Stimulated activated naive CD8-positive, alpha-beta T cell treated with anti-CD3 and anti-CD28 coated beads, Interleukin-15, amount 100 ng/mL, for 72 hours (primary cell): ENCODE measurements at regions not wholly inside any gene's neighbourhood (a gene's known extent, or its start where the extent isn't known, plus 50 kb on each side); places are given as distances from the start of the nearest gene placed in this dataset.
A peak's percentile ranks its signal among the peaks of the same experiment; 100 is the strongest.
"Not testable (repeated sequence)": the region's sequence is repeated elsewhere in the genome, so short reads cannot be mapped to it uniquely, and the experiment has no call there.

ENCODE experiments used
- ATAC-seq: fragments of 150-1000 bp; cut with Tn5 transposase; 2 replicates; pipeline ENCODE4 v1.10.0; 2021; ENCODE audit warnings: mild to moderate bottlenecking, moderate library complexity
- DNase-seq, 2 donors: peaks; one replicate each; pipeline ENCODE4 v3.0.0; 2021 to 2022
- H3K27ac Mint-ChIP-seq, 2 donors: one replicate each; pipeline ENCODE4 v1.8.0; 2022; ENCODE audit warnings: mild to moderate bottlenecking in 2 of 2, mixed read lengths in 2 of 2, moderate library complexity in 2 of 2
- H3K27me3 Mint-ChIP-seq: one replicate; pipeline ENCODE4 v1.8.0; 2022; ENCODE audit warnings: mixed read lengths
- H3K4me1 Mint-ChIP-seq: one replicate; pipeline ENCODE4 v1.8.0; 2022; ENCODE audit warnings: mild to moderate bottlenecking, mixed read lengths
- H3K4me3 Mint-ChIP-seq, 2 donors: one replicate each; pipeline ENCODE4 v1.8.0; 2022; ENCODE audit warnings: mild to moderate bottlenecking in 2 of 2, mixed read lengths in 2 of 2, moderate library complexity in 1 of 2
- H3K9me3 Mint-ChIP-seq, 2 donors: one replicate each; pipeline ENCODE4 v1.8.0; 2022; ENCODE audit warnings: mixed read lengths in 2 of 2

- DNase-seq (no peak), ATAC-seq (no peak)
- Mint-ChIP-seq H3K27ac (no peak overlapping the region), H3K4me1 (peaks cover 6% of the 10 kb centered on the region), H3K4me3 (no peak overlapping the region), H3K27me3 (no peaks in the 10 kb centered on the region), H3K9me3 (peaks cover 0 to 13% of the 10 kb centered on the region in 2 donors)
These were observed 194.9 kb upstream of the SYT10 start for GRCh38 chr12:33634544-33634943.

- not testable (repeated sequence) for H3K27me3 Mint-ChIP-seq, H3K27ac Mint-ChIP-seq, H3K4me1 Mint-ChIP-seq, DNase-seq, ATAC-seq, H3K4me3 Mint-ChIP-seq
- H3K9me3 Mint-ChIP-seq: peaks cover 0 to 13% of the 10 kb centered on the region in 2 donors
These were observed 197.3 kb upstream of the SYT10 start for GRCh38 chr12:33636930-33637329.

- Mint-ChIP-seq H3K9me3 (peaks cover 0 to 10% of the 10 kb centered on the region in 2 donors), H3K4me1 (peaks cover under 1% of the 10 kb centered on the region), H3K4me3 (no peak overlapping the region), H3K27me3 (no peaks in the 10 kb centered on the region), H3K27ac (no peak overlapping the region)
- DNase-seq (no peak), ATAC-seq (no peak)
These were observed 200.4 kb upstream of the SYT10 start for GRCh38 chr12:33639975-33640374.

DNA sequence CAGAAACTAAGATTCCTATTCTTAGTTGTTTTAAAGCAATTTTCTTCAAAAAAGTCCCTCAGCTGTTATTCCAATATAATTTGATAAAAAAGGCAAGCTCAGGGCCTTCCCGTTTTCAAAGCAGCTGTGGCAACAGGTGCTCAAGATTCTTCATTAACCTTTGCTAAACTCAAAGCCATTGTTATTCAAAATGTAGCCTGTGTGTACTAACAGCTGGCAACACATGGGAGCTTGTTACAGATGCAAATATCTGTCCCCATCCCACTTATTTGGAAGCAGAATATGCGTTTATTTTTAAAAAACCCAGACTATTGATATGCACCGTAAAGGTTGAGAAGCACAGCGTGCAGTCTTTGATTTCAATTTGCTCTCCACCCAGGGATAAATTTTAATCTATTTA, 210.4 kb upstream of the SYT10 start:
- Mint-ChIP-seq H3K27ac (no peak overlapping the region), H3K4me3 (no peak overlapping the region), H3K4me1 (no peaks in the 10 kb centered on the region), H3K27me3 (no peaks in the 10 kb centered on the region), H3K9me3 (peaks cover 7 to 10% of the 10 kb centered on the region in 2 donors)
- DNase-seq (no peak), ATAC-seq (no peak)

- H3K9me3 Mint-ChIP-seq: peaks cover 7 to 10% of the 10 kb centered on the region in 2 donors
- DNase-seq (no peak), ATAC-seq (no peak)
- no peak overlapping the region for H3K4me3 Mint-ChIP-seq
- no peaks in the 10 kb centered on the region for H3K4me1 Mint-ChIP-seq
- no peaks in the 10 kb centered on the region for H3K27me3 Mint-ChIP-seq
- H3K27ac Mint-ChIP-seq: no peak overlapping the region
These were observed 211.2 kb upstream of the SYT10 start for GRCh38 chr12:33650832-33651231.

DNA sequence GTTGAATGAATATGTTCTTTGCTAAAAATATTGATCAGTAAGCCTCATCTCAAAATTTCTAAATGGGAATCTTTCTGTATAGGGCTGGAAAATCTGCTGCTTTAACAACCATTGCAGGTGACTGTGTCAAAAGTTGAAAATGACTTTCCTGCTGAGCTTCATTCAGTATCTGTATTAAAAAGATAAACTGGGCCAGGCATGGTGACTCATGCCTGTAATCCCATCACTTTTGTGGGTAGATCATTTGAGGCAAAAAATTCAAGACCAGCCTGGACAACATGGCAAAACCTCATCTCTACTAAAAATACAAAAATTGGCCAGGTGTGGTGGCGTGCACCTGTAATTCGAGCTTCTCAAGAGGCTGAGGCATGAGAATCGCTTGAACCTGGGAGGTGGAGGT, 213.7 kb upstream of the SYT10 start:
- H3K27me3 Mint-ChIP-seq: no peaks in the 10 kb centered on the region
- H3K9me3 Mint-ChIP-seq: peaks cover 7 to 10% of the 10 kb centered on the region in 2 donors
- no peak overlapping the region for H3K27ac Mint-ChIP-seq
- ATAC-seq (no peak), DNase-seq (no peak)
- no peaks in the 10 kb centered on the region for H3K4me1 Mint-ChIP-seq
- no peak overlapping the region for H3K4me3 Mint-ChIP-seq

DNA sequence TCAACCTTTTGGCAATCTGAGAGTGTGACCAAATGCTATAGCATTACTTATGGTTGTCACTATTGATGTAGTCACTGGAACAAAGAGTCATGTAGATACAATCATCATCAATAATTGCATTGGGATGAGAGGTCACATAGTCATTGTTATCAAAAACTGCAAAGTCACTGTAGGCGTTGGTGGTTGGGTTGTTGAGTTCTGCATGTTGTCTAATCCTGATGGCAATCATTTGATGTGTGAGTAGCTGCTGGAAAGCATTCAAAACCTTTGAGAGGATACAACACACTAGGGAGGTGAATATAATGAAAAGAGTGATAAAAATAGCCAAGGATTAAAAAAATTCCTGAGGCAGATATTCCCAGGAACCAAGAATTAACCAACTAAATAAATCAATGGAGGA, 214.7 kb upstream of the SYT10 start:
- Mint-ChIP-seq H3K4me3 (no peak overlapping the region), H3K27ac (no peak overlapping the region), H3K27me3 (no peaks in the 10 kb centered on the region), H3K4me1 (no peaks in the 10 kb centered on the region), H3K9me3 (peaks cover 4 to 7% of the 10 kb centered on the region in 2 donors)
- no peak for DNase-seq
- ATAC-seq: no peak

DNA sequence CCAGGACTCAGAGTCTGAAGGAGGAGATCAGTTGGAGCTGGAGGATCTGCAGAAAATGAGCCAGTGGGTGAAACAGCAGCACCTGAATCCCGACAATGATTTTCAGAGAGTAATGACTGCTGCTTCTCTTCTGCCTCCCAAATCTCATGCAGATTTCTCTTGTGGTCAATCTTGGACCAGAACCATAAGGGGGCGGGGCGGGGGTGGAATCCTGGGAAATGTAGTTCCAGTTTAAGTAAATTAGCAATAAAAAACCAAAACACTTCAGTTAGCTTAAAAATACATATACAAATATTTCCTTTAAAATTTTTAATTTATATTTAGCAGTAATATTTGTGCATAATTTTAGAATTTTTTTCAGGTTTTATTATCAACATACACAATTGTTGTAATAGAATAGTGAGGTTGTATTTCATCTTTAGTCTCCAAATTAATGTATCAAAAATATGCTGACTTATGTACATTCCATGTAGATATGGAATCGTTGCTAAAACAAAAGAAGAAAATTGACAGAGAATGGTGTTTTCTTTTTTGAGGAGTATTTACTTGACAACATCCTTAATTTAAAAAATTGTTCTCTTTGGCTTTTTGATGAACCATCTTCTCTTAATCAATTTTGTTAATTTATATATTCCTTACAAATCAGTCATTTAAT, 223.5 kb upstream of the SYT10 start:
- no peak for ATAC-seq
- no peaks in the 10 kb centered on the region for H3K9me3 Mint-ChIP-seq
- no peak overlapping the region for H3K27ac Mint-ChIP-seq

GRCh38 chr12:33669349-33669748, 229.7 kb upstream of the SYT10 start:
- Mint-ChIP-seq H3K27me3 (no peaks in the 10 kb centered on the region), H3K9me3 (no peaks in the 10 kb centered on the region), H3K4me3 (no peak overlapping the region), H3K4me1 (no peaks in the 10 kb centered on the region), H3K27ac (no peak overlapping the region)
- ATAC-seq (no peak), DNase-seq (no peak)

More for the DNA sequence above, 223.5 kb upstream of the SYT10 start:
- DNase-seq: no peak
- Mint-ChIP-seq H3K27me3 (no peaks in the 10 kb centered on the region), H3K4me1 (no peaks in the 10 kb centered on the region), H3K4me3 (no peak overlapping the region)

- no peaks in the 10 kb centered on the region for H3K27me3 Mint-ChIP-seq
- no peak overlapping the region for H3K4me3 Mint-ChIP-seq
- ATAC-seq: no peak
- DNase-seq: no peak
- H3K4me1 Mint-ChIP-seq: no peaks in the 10 kb centered on the region
- peak overlapping the region in 1 of 2 donors; percentile 19 for H3K27ac Mint-ChIP-seq
- no peaks in the 10 kb centered on the region for H3K9me3 Mint-ChIP-seq
These were observed 230.7 kb upstream of the SYT10 start for GRCh38 chr12:33670284-33670683.

- H3K27me3 Mint-ChIP-seq: no peaks in the 10 kb centered on the region
- H3K27ac Mint-ChIP-seq: no peak overlapping the region
These were observed 232.1 kb upstream of the SYT10 start for GRCh38 chr12:33671676-33672075.

GRCh38 chr12:33672836-33673577, 233.4 kb upstream of the SYT10 start:
- H3K4me1 Mint-ChIP-seq: no peaks in the 10 kb centered on the region
- no peaks in the 10 kb centered on the region for H3K9me3 Mint-ChIP-seq
- H3K4me3 Mint-ChIP-seq: no peak overlapping the region
- ATAC-seq (no peak), DNase-seq (no peak)
- H3K27me3 Mint-ChIP-seq: no peaks in the 10 kb centered on the region
- no peak overlapping the region for H3K27ac Mint-ChIP-seq

More at GRCh38 chr12:33671676-33672075, 232.1 kb upstream of the SYT10 start:
- DNase-seq (no peak), ATAC-seq (no peak)
- Mint-ChIP-seq H3K9me3 (no peaks in the 10 kb centered on the region), H3K4me1 (no peaks in the 10 kb centered on the region), H3K4me3 (no peak overlapping the region)

DNA sequence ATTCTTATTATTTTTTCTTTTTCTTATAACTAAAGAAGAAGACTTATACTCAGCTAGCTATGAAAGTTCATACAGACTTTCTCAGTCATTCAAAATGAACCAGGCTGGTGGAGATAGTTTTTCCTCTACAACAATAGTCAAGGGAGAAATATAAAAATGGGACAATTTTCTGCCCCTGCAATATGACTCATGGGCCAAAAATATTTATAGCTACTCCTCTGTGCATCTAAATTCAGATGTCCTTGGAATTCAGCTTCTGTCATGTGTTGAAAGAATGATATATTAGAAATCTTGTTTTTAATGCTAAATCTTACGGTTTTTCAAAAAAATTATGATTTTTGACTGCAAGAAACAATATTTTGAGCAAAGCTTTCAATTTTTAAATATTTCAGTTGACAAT, 237.2 kb upstream of the SYT10 start:
- H3K27me3 Mint-ChIP-seq: no peaks in the 10 kb centered on the region
- no peak overlapping the region for H3K4me3 Mint-ChIP-seq
- no peaks in the 10 kb centered on the region for H3K4me1 Mint-ChIP-seq
- H3K27ac Mint-ChIP-seq: no peak overlapping the region
- no peak for DNase-seq
- no peaks in the 10 kb centered on the region for H3K9me3 Mint-ChIP-seq
- ATAC-seq: no peak

- H3K27ac Mint-ChIP-seq: no peak overlapping the region
- no peaks in the 10 kb centered on the region for H3K27me3 Mint-ChIP-seq
- no peak for DNase-seq
- H3K4me3 Mint-ChIP-seq: no peak overlapping the region
- no peaks in the 10 kb centered on the region for H3K9me3 Mint-ChIP-seq
- no peak for ATAC-seq
- H3K4me1 Mint-ChIP-seq: no peaks in the 10 kb centered on the region
These were observed 238.8 kb upstream of the SYT10 start for GRCh38 chr12:33678221-33678964.

DNA sequence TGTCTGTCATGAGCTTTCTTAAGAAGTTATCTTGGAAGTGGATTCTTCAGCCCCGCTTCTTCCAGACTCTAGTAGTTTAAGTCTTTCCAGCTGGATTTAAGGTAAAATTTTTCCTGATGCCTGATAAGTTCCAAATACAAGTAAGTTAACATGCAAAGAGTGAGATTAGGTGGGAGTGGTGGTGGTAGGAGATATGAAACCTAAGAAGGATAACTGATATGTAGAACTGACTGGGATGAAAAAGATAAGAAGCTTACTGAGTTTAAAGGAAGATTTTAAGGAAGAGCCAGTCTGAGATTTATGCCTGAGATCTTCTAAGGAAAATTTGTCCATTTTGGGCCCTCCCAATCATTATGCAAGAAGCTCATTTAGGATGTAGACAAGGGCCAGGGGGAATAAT, 250.9 kb upstream of the SYT10 start:
- no peak overlapping the region for H3K4me3 Mint-ChIP-seq
- no peaks in the 10 kb centered on the region for H3K4me1 Mint-ChIP-seq
- DNase-seq (no peak), ATAC-seq (no peak)
- H3K27ac Mint-ChIP-seq: no peak overlapping the region
- no peaks in the 10 kb centered on the region for H3K27me3 Mint-ChIP-seq
- peaks cover 11 to 12% of the 10 kb centered on the region in 2 donors for H3K9me3 Mint-ChIP-seq

- H3K4me3 Mint-ChIP-seq: no peak overlapping the region
- DNase-seq (no peak), ATAC-seq (no peak)
- no peaks in the 10 kb centered on the region for H3K4me1 Mint-ChIP-seq
- H3K27me3 Mint-ChIP-seq: no peaks in the 10 kb centered on the region
- H3K9me3 Mint-ChIP-seq: peaks cover 0 to 5% of the 10 kb centered on the region in 2 donors
- H3K27ac Mint-ChIP-seq: no peak overlapping the region
These were observed 263.6 kb upstream of the SYT10 start for GRCh38 chr12:33703221-33703620.
